CD8-positive, alpha-beta memory T cell (primary cell): ENCODE measurements at regions not wholly inside any gene's neighbourhood (a gene's known extent, or its start where the extent isn't known, plus 50 kb on each side); places are given as distances from the start of the nearest gene placed in this dataset.

Source experiments
- CTCF ChIA-PET: fragments of 350-600 bp; sonication (Branson Sonifier 250); formaldehyde crosslinking; loops from one replicate; lab custom pipeline; 2021; ENCODE audit warnings: antibody characterized with exemption; lab: Charles Lee
- POLR2A ChIA-PET: fragments of 350-600 bp; sonication (Branson Sonifier 250); formaldehyde crosslinking; loops from one replicate; lab custom pipeline; 2021; ENCODE audit warnings: antibody characterized with exemption; lab: Charles Lee
- DNase-seq, 5 donors: peaks; one replicate each; pipeline versions ENCODE4 v3.0.0 to v3.0.0-alpha.2; 2020 to 2022; ENCODE audit warnings: mixed read lengths in 1 of 5
- H3K27ac ChIP-seq: one replicate; pipeline ENCODE4 v1.7.0; 2013; ENCODE audit warnings: low read depth, mild to moderate bottlenecking, low read length, moderate library complexity
- H3K27me3 ChIP-seq: 2 replicates; pipeline ENCODE4 v1.7.0; 2013; ENCODE audit warnings: low read length, mild to moderate bottlenecking; ENCODE audit not compliant: insufficient read depth, poor library complexity, severe bottlenecking
- H3K36me3 ChIP-seq: 2 replicates; pipeline ENCODE4 v1.7.0; 2013; ENCODE audit warnings: mild to moderate bottlenecking, low read length, moderate library complexity; ENCODE audit not compliant: insufficient read depth
- H3K4me1 ChIP-seq: 2 replicates; pipeline ENCODE4 v1.7.0; 2013; ENCODE audit warnings: mild to moderate bottlenecking, low read length, moderate library complexity; ENCODE audit not compliant: insufficient read depth
- H3K4me3 ChIP-seq: 2 replicates; pipeline ENCODE4 v1.7.0; 2013; ENCODE audit warnings: mild to moderate bottlenecking, low read length
- H3K9me3 ChIP-seq: 2 replicates; pipeline ENCODE4 v1.7.0; 2013; ENCODE audit warnings: mild to moderate bottlenecking, low read length
- H3K27ac Mint-ChIP-seq, 8 donors: one replicate each; pipeline ENCODE4 v1.8.0; 2020 to 2021; ENCODE audit warnings: mixed read lengths in 8 of 8, mild to moderate bottlenecking in 6 of 8, inconsistent platforms in 3 of 8, moderate library complexity in 3 of 8
- H3K27me3 Mint-ChIP-seq, 2 donors: one replicate each; pipeline ENCODE4 v1.8.0; 2020 to 2021; ENCODE audit warnings: mixed read lengths in 2 of 2, mild to moderate bottlenecking in 1 of 2, moderate library complexity in 1 of 2
- H3K36me3 Mint-ChIP-seq, 3 donors: one replicate each; pipeline ENCODE4 v1.8.0; 2020 to 2021; ENCODE audit warnings: mixed read lengths in 3 of 3, inconsistent platforms in 1 of 3, mild to moderate bottlenecking in 1 of 3
- H3K4me1 Mint-ChIP-seq, 3 donors: one replicate each; pipeline ENCODE4 v1.8.0; 2020 to 2021; ENCODE audit warnings: mixed read lengths in 3 of 3, inconsistent platforms in 1 of 3, mild to moderate bottlenecking in 1 of 3
- H3K4me3 Mint-ChIP-seq, 7 donors: one replicate each; pipeline ENCODE4 v1.8.0; 2020 to 2021; ENCODE audit warnings: mixed read lengths in 7 of 7, mild to moderate bottlenecking in 6 of 7, moderate library complexity in 4 of 7, inconsistent platforms in 2 of 7
- H3K9me3 Mint-ChIP-seq, 5 donors: one replicate each; pipeline ENCODE4 v1.8.0; 2020 to 2022; ENCODE audit warnings: mixed read lengths in 5 of 5, mild to moderate bottlenecking in 3 of 5, moderate library complexity in 2 of 5, inconsistent platforms in 1 of 5

DNA sequence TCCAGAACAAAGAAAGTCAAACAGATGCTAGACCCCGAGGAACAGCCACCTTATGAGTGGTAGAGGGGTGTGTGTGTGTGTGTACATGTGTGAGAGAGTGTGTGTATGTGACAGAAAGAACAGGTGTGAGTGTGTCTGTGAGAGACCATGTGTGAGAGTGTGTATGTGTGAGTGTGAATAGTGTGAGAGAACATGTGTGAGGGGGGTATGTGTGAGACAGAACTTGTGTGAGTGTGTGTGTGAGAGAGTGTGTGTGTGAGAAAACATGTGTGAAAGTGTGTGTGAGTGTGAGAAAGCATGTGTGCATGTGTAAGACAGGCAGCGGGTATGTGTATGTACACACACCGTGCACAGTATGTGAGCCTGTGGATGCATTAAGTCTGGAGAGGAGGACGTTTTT is 214.3 kb downstream of the SP3 start:
- CTCF ChIA-PET: no interaction called here

GRCh38 chr2:173751245-173751975 is 213.8 kb downstream of the SP3 start:
- H3K36me3 Mint-ChIP-seq: no peaks in the 10 kb centered on the region
- no peaks in the 10 kb centered on the region for H3K4me1 ChIP-seq
- no peaks in the 10 kb centered on the region for H3K36me3 ChIP-seq
- H3K27ac Mint-ChIP-seq: no peak overlapping the region
- no peak for DNase-seq
- no peaks in the 10 kb centered on the region for H3K9me3 ChIP-seq
- H3K4me3 ChIP-seq: no peak overlapping the region
- H3K27me3 ChIP-seq: no peaks in the 10 kb centered on the region
- H3K27ac ChIP-seq: no peak overlapping the region
- no peaks in the 10 kb centered on the region for H3K4me1 Mint-ChIP-seq
- CTCF ChIA-PET: no interaction called here
- peaks cover 2 to 29% of the 10 kb centered on the region in 2 donors for H3K27me3 Mint-ChIP-seq
- no peaks in the 10 kb centered on the region for H3K9me3 Mint-ChIP-seq
- POLR2A ChIA-PET: no interaction called here
- no peak overlapping the region for H3K4me3 Mint-ChIP-seq

More for the DNA sequence above, 214.3 kb downstream of the SP3 start:
- H3K36me3 ChIP-seq: no peaks in the 10 kb centered on the region
- no peaks in the 10 kb centered on the region for H3K4me1 ChIP-seq
- H3K27ac ChIP-seq: no peak overlapping the region
- H3K27me3 ChIP-seq: no peaks in the 10 kb centered on the region
- Mint-ChIP-seq H3K4me3 (no peak overlapping the region), H3K4me1 (no peaks in the 10 kb centered on the region), H3K9me3 (no peaks in the 10 kb centered on the region), H3K36me3 (no peaks in the 10 kb centered on the region), H3K27me3 (peaks cover 5 to 33% of the 10 kb centered on the region in 2 donors), H3K27ac (no peak overlapping the region)
- no peaks in the 10 kb centered on the region for H3K9me3 ChIP-seq
- POLR2A ChIA-PET: no interaction called here
- H3K4me3 ChIP-seq: no peak overlapping the region
- DNase-seq: no peak

DNA sequence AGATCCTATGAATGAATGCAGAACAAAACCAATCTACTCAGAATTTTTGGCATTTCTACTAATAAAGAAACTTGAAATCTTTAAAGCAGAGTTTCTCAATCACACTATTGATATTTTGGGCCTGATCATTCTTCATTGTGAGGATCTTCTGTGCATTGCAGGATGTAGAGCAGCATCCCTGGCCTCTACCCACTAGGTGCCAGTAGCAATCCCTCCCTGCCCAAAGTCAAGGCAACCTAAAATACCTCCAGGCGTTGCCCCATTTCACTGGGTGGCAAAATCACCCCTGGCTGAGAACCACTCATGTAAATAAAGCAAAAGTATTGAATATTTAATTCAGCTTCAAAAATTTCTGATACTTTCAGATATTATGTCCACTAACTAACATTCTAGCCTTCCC is 213.0 kb downstream of the SP3 start:
- H3K27ac ChIP-seq: no peak overlapping the region
- CTCF ChIA-PET: no interaction called here
- DNase-seq: no peak
- H3K36me3 ChIP-seq: no peaks in the 10 kb centered on the region
- Mint-ChIP-seq H3K4me1 (no peaks in the 10 kb centered on the region), H3K4me3 (no peak overlapping the region), H3K36me3 (no peaks in the 10 kb centered on the region), H3K27ac (no peak overlapping the region), H3K9me3 (no peaks in the 10 kb centered on the region), H3K27me3 (peaks cover 2 to 24% of the 10 kb centered on the region in 2 donors)
- H3K4me3 ChIP-seq: no peak overlapping the region
- H3K4me1 ChIP-seq: no peaks in the 10 kb centered on the region
- POLR2A ChIA-PET: no interaction called here
- H3K9me3 ChIP-seq: no peaks in the 10 kb centered on the region
- no peaks in the 10 kb centered on the region for H3K27me3 ChIP-seq

- no peaks in the 10 kb centered on the region for H3K36me3 ChIP-seq
- no peak overlapping the region for H3K27ac ChIP-seq
- no peaks in the 10 kb centered on the region for H3K4me1 ChIP-seq
- no peak overlapping the region for H3K4me3 ChIP-seq
- H3K27me3 Mint-ChIP-seq: peaks cover 2 to 29% of the 10 kb centered on the region in 2 donors
- no peaks in the 10 kb centered on the region for H3K27me3 ChIP-seq
- no peak overlapping the region for H3K27ac Mint-ChIP-seq
- no peaks in the 10 kb centered on the region for H3K36me3 Mint-ChIP-seq
- H3K9me3 ChIP-seq: no peaks in the 10 kb centered on the region
- DNase-seq: no peak
- ChIA-PET POLR2A (no interaction called here), CTCF (no interaction called here)
- no peaks in the 10 kb centered on the region for H3K4me1 Mint-ChIP-seq
- no peak overlapping the region for H3K4me3 Mint-ChIP-seq
- no peaks in the 10 kb centered on the region for H3K9me3 Mint-ChIP-seq
Observed at GRCh38 chr2:173753441-173753840, 211.7 kb downstream of the SP3 start.

DNA sequence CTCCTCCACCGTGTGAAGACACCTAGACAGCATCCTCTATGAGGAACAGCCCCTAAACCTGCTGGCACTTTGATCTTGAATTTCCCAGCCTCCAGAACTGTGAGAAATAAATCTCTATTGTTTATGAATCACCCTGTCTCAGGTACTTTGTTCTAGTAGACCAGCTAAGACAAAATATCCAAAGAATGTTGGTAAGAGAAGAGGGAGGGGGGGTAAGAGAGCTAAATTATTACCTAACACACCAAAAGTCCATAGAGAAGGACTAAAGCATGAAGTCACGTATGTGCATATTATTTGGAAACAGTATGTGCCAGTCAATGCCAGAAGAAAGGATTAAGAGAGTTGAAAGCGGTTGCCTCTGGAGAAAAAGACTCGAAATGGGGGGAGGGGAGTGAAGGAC is 211.0 kb downstream of the SP3 start:
- no peaks in the 10 kb centered on the region for H3K27me3 ChIP-seq
- H3K9me3 Mint-ChIP-seq: no peaks in the 10 kb centered on the region
- no peak overlapping the region for H3K27ac Mint-ChIP-seq
- H3K36me3 ChIP-seq: no peaks in the 10 kb centered on the region
- ChIA-PET POLR2A (no interaction called here), CTCF (no interaction called here)
- H3K27ac ChIP-seq: no peak overlapping the region
- H3K4me1 ChIP-seq: no peaks in the 10 kb centered on the region
- H3K4me1 Mint-ChIP-seq: no peaks in the 10 kb centered on the region
- H3K4me3 Mint-ChIP-seq: no peak overlapping the region
- peaks cover 2 to 29% of the 10 kb centered on the region in 2 donors for H3K27me3 Mint-ChIP-seq
- no peaks in the 10 kb centered on the region for H3K9me3 ChIP-seq
- H3K36me3 Mint-ChIP-seq: no peaks in the 10 kb centered on the region
- H3K4me3 ChIP-seq: no peak overlapping the region
- no peak for DNase-seq

- ChIA-PET CTCF (interaction anchor here (1.3 kb wide), 1 partner anchor 25 kb away, joined by 3 read pairs; no protein-coding TSS in a partner anchor), POLR2A (no interaction called here)
- H3K9me3 Mint-ChIP-seq: no peaks in the 10 kb centered on the region
Observed at GRCh38 chr2:173754837-173755236, 210.3 kb downstream of the SP3 start.

DNA sequence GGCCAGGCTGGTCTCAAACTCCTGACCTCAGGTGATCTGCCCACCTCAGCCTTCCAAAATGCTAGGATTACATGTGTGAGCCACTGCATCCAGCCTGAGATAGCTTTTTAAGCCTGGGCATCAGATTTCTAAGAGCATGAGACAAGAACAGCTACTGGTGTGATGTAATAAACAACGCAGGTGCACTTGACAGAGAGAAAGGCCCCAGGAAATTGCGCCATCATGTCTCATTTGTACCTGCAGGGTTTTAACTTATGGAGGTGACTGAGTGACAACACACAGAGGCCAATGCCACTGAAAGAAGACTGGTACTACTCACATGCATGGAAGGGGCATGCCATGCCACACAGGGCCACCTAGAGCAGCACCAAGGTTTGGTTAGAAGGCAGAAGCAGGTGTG is 209.4 kb downstream of the SP3 start:
- peaks cover 6 to 28% of the 10 kb centered on the region in 2 donors for H3K27me3 Mint-ChIP-seq
- Histone ChIP-seq H3K27me3 (no peaks in the 10 kb centered on the region), H3K4me1 (no peaks in the 10 kb centered on the region), H3K36me3 (no peaks in the 10 kb centered on the region), H3K9me3 (no peaks in the 10 kb centered on the region), H3K4me3 (no peak overlapping the region), H3K27ac (no peak overlapping the region)
- no peak overlapping the region for H3K27ac Mint-ChIP-seq
- no peaks in the 10 kb centered on the region for H3K4me1 Mint-ChIP-seq
- H3K36me3 Mint-ChIP-seq: no peaks in the 10 kb centered on the region
- DNase-seq: no peak
- no peaks in the 10 kb centered on the region for H3K9me3 Mint-ChIP-seq
- CTCF ChIA-PET: interaction anchor here (1.3 kb wide), 1 partner anchor 24 kb away, joined by 3 read pairs; no protein-coding TSS in a partner anchor
- POLR2A ChIA-PET: no interaction called here
- no peak overlapping the region for H3K4me3 Mint-ChIP-seq

More at GRCh38 chr2:173754837-173755236, 210.3 kb downstream of the SP3 start:
- H3K4me3 ChIP-seq: no peak overlapping the region
- H3K27me3 Mint-ChIP-seq: peaks cover 2 to 29% of the 10 kb centered on the region in 2 donors
- no peak overlapping the region for H3K4me3 Mint-ChIP-seq
- H3K4me1 ChIP-seq: no peaks in the 10 kb centered on the region
- H3K36me3 ChIP-seq: no peaks in the 10 kb centered on the region
- no peak for DNase-seq
- H3K27ac ChIP-seq: no peak overlapping the region
- H3K27ac Mint-ChIP-seq: no peak overlapping the region
- no peaks in the 10 kb centered on the region for H3K4me1 Mint-ChIP-seq
- H3K36me3 Mint-ChIP-seq: no peaks in the 10 kb centered on the region
- H3K27me3 ChIP-seq: no peaks in the 10 kb centered on the region
- H3K9me3 ChIP-seq: no peaks in the 10 kb centered on the region

DNA sequence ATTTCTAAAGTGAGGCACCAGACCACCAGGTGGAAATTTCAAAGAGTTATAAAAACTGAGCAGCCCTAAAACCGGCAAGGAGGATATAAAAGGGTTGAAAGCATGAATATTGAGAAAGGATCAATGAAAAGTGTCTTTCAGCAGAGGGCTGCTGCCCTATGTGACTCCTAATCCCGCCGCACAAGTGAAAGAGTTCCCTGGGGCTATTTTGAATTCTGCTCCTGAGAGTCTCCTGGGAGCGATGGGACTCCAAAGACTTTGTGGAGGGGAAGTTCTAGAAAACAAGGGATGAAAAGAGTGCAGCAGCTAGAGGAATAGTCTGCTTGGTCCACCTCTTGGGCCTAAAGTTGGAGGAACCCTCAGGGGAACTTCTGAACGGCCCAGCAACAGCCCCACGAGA is 205.2 kb downstream of the SP3 start:
- ChIA-PET CTCF (no interaction called here), POLR2A (no interaction called here)
- H3K27ac Mint-ChIP-seq: no peak overlapping the region
- H3K4me3 ChIP-seq: no peak overlapping the region
- H3K27me3 Mint-ChIP-seq: peaks cover 4 to 18% of the 10 kb centered on the region in 2 donors
- H3K4me1 Mint-ChIP-seq: no peaks in the 10 kb centered on the region
- H3K27ac ChIP-seq: no peak overlapping the region
- H3K9me3 Mint-ChIP-seq: no peaks in the 10 kb centered on the region
- H3K4me3 Mint-ChIP-seq: no peak overlapping the region
- no peaks in the 10 kb centered on the region for H3K36me3 ChIP-seq
- no peaks in the 10 kb centered on the region for H3K27me3 ChIP-seq
- no peaks in the 10 kb centered on the region for H3K4me1 ChIP-seq
- no peak for DNase-seq
- H3K9me3 ChIP-seq: no peaks in the 10 kb centered on the region
- no peaks in the 10 kb centered on the region for H3K36me3 Mint-ChIP-seq
